ENCODE measurements at regions not wholly inside any gene's neighbourhood (a gene's known extent, or its start where the extent isn't known, plus 50 kb on each side); places are given as distances from the start of the nearest gene placed in this dataset.

DNA sequence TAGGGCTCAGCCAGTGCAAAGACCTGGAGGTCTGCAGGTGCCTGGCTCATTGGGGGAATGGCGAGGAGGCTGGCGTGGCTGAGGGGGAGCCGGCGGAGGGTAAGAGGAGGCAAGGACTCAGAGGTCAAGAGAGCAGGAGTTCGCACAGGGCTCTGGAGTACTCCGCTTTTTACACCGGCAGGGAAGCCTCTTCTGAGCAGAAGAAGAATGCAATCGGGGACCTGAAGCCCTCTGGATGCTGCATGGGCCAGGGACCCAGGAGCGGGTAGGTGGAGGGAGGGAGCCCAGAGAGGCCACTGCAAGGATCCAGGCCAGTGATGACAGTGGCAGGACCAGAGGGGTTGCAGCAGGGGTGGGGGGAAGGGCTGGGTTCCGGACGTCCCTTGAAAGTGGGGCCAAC is 70.4 kb upstream of the TAMM41 start:
- DNase-seq (ENCODE audit: low spot score) = no peak

- no peak for DNase-seq (ENCODE audit: low spot score)
Measured at GRCh38 chr3:11919390-11919789, 72.7 kb upstream of the TAMM41 start.

- DNase-seq (ENCODE audit: low spot score) = no peak
Measured at GRCh38 chr3:11924518-11924917, 77.8 kb upstream of the TAMM41 start.

DNA sequence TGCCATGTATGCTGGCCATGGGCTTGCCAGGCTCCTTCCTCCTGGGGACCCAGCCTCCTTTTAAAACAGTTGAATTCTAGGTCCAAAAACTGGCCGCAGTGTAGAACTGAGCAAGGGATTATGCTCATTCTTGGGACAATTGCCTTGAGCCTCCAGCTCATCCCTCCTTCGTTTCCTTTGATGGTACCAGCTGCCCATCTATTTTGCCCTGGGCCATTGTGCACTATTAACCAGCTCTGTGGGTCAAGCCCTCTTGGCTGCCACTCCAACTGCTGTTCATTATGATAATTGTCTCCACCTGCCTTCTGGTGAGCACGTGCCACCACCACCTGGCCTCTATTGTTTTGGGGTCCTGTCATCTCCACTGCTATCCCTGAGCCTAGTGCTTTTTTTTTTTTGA is 75.8 kb upstream of the SYN2 start:
- no peak for DNase-seq (ENCODE audit: low spot score)

DNA sequence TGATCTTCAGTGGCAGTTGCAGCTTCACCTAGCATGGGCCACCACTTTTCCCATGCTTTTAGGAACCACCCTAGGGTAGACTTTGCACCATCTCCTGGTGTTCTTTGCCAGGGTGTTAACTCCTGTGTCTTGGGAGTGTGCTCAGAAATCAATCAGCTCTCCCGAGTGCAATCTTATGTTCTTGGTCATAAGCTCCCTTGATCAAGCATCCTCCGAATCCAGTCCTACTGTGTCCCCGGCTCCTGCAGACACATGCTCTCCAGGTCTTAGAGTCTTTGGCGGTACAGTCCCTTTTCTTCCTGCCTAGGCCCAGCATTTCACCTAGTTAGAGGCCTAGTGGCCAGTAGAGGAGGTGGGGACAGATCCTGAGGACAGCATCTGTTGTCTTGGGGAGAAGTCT is 74.7 kb upstream of the SYN2 start:
- no peak for DNase-seq (ENCODE audit: low spot score)

DNA sequence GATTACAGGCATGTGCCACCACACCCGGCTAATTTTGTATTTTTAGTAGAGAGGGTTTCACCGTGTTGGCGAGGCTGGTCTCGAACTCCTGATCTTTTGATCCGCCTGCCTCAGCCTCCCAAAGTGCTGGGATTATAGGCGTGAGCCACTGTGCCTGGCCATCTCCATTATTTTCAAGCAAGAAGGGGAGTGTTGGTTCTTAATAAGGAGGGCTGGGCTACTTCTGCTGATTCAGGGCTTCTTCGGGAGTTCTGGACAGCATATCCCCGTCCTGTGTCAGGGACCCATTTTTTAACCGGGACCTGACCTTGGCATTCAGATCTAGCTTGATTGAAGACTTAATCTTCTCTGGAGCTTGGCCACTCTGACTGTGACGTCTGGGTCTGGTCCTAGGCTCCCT is 74.1 kb upstream of the SYN2 start:
- DNase-seq (ENCODE audit: low spot score) = no peak

DNA sequence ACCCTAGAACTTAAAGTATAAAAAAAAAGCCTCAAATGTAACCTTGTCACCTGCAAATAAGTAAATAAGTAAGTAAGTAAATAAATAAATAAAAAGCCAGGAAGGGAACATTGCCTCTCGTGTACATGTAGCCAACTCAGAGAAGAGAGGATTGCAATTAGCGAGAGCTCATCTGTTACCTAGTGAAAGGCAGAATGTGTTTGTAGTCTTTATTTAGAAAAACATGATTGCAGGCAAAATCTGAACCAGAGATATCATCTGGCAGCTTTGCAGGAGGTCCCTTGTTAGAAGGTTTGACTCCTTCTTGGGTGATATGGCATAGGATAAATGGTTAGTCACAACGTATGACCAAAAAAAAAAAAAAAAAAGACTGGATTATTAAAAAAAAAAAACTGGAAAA is 71.6 kb upstream of the SYN2 start:
- no peak for DNase-seq (ENCODE audit: low spot score)

- DNase-seq (ENCODE audit: low spot score) = no peak
Measured at GRCh38 chr3:11933529-11933928, 70.7 kb upstream of the SYN2 start.

DNA sequence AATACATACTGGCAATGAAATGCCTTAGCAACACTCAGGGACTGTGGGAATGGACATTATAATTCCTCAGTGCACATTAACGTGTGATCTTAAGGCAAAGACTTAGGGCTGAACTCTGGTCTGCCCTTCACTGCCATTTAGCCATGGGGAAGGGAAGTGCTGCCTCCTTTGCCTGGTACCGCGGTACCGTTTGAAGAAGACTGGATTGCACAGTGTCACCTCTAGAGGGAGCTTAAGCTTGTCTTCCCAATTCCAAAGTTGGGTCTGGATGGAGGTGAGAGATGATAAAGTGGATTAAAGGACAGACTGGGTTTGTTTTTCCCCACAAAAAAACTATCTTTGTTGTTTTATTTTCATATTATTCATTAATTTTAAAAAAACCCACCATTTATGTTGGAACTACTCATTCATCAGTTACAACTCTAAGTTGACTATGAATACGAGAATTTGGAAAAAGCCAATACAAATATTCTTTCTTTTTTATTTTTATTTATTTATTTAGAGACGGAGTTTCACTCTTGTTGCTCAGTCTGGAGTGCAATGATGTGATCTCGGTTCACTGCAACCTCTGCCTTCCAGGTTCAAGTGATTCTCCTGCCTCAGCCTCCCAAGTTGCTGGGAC is 60.0 kb upstream of the SYN2 start:
- DNase-seq (ENCODE audit: low spot score) = peak; percentile 40

DNA sequence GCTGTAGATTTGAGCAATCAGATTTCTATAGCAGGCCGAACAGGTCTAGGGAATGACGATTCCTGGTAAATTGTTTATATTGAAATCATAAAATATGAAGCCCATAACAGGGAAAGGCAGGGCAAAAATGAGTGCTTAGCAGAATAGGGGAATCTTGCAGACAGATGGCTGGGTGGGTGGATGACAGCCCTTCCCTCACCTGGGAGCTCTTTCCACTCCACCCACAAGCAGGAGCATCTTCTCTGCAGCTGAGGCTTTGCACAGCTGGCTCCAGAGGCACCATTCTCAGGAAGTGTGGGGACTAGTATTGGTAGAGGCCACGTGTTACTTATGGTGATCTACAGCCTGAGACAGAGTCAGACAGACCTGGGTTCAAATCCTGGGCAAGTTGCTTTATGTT is 55.9 kb upstream of the SYN2 start:
- peak; percentile 32 for DNase-seq (ENCODE audit: low spot score)

- no peak for DNase-seq (ENCODE audit: low spot score)
Measured at GRCh38 chr3:11948866-11949265, 55.3 kb upstream of the SYN2 start.

GRCh38 chr3:11949351-11949750 is 54.8 kb upstream of the SYN2 start:
- DNase-seq (ENCODE audit: low spot score) = no peak

DNA sequence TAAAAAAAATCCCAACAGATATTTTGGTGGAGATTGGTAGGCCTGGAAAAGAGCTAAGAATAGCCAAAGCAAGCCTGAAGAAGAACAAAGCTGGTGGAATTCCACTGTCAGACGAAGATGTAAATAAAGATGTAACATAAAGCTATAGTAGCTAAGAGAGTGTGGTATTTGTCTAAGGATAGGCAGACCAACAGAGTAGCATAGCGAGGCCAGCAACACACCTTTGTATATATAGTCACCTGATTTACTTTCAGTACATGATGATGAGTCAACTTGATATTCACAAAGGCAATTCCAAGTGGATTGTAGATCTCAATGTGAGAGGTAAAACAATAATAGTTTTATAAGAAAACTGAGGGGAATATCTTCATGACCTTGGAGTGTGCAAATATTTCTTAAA is 53.6 kb upstream of the SYN2 start:
- DNase-seq (ENCODE audit: low spot score) = no peak

DNA sequence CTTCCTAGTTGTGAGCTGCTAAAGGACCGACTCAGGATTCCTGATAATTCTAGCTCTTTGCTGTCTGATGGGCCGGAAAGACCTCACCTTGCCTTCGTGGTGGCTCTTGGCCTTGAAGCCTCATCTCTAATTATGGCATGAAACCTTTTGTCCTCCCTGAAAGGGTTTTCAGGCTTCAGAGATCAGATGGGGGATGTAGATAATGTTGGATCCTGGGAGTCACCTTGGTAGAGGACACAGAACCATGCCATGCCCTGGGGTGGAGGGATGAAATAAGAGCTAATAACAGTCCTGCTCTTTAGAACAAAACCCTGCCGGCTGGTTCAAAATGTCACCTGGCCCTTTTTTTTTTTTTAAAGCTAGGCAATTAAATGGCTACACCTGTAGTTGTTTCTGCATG is 50.8 kb upstream of the SYN2 start:
- no peak for DNase-seq (ENCODE audit: low spot score)

GRCh38 chr3:11953778-11954177 is 50.4 kb upstream of the SYN2 start:
- no peak for DNase-seq (ENCODE audit: low spot score)

GRCh38 chr3:11954312-11954934 is 49.8 kb upstream of the SYN2 start:
- DNase-seq (ENCODE audit: low spot score) = peak; percentile 38

All from putamen (tissue), 1 donor.